Stimulated activated naive CD8-positive, alpha-beta T cell treated with anti-CD3 and anti-CD28 coated beads, Interleukin-15, amount 100 ng/mL, for 72 hours (primary cell): ENCODE measurements at regions not wholly inside any gene's neighbourhood (a gene's known extent, or its start where the extent isn't known, plus 50 kb on each side); places are given as distances from the start of the nearest gene placed in this dataset.
"Not testable (repeated sequence)": the region's sequence is repeated elsewhere in the genome, so short reads cannot be mapped to it uniquely, and the experiment has no call there.

Experiments used
- ATAC-seq: fragments of 150-1000 bp; cut with Tn5 transposase; 2 replicates; pipeline ENCODE4 v1.10.0; 2021; ENCODE audit warnings: mild to moderate bottlenecking, moderate library complexity
- DNase-seq, 2 donors: peaks; one replicate each; pipeline ENCODE4 v3.0.0; 2021 to 2022
- H3K27ac Mint-ChIP-seq, 2 donors: one replicate each; pipeline ENCODE4 v1.8.0; 2022; ENCODE audit warnings: mild to moderate bottlenecking in 2 of 2, mixed read lengths in 2 of 2, moderate library complexity in 2 of 2
- H3K27me3 Mint-ChIP-seq: one replicate; pipeline ENCODE4 v1.8.0; 2022; ENCODE audit warnings: mixed read lengths
- H3K4me1 Mint-ChIP-seq: one replicate; pipeline ENCODE4 v1.8.0; 2022; ENCODE audit warnings: mild to moderate bottlenecking, mixed read lengths
- H3K4me3 Mint-ChIP-seq, 2 donors: one replicate each; pipeline ENCODE4 v1.8.0; 2022; ENCODE audit warnings: mild to moderate bottlenecking in 2 of 2, mixed read lengths in 2 of 2, moderate library complexity in 1 of 2
- H3K9me3 Mint-ChIP-seq, 2 donors: one replicate each; pipeline ENCODE4 v1.8.0; 2022; ENCODE audit warnings: mixed read lengths in 2 of 2

- DNase-seq: no peak
- ATAC-seq: no peak
- H3K27me3 Mint-ChIP-seq: peaks cover 6% of the 10 kb centered on the region
- no peaks in the 10 kb centered on the region for H3K4me1 Mint-ChIP-seq
- H3K9me3 Mint-ChIP-seq: no peaks in the 10 kb centered on the region
- H3K4me3 Mint-ChIP-seq: no peak overlapping the region
- no peak overlapping the region for H3K27ac Mint-ChIP-seq
Measured at GRCh38 chr11:114790910-114791309, 112.6 kb downstream of the NXPE2 start.

GRCh38 chr11:114794048-114794684 is 115.8 kb downstream of the NXPE2 start:
- Mint-ChIP-seq H3K27ac (no peak overlapping the region), H3K4me1 (no peaks in the 10 kb centered on the region), H3K27me3 (peaks cover 16% of the 10 kb centered on the region), H3K9me3 (no peaks in the 10 kb centered on the region), H3K4me3 (no peak overlapping the region)
- DNase-seq: no peak
- ATAC-seq: no peak

- Mint-ChIP-seq H3K4me1 (no peaks in the 10 kb centered on the region), H3K27me3 (peaks cover 28% of the 10 kb centered on the region)
Measured at GRCh38 chr11:114796954-114797721, 118.8 kb downstream of the NXPE2 start.

GRCh38 chr11:114799476-114799875 is 121.1 kb downstream of the NXPE2 start:
- peaks cover 0 to 9% of the 10 kb centered on the region in 2 donors for H3K9me3 Mint-ChIP-seq
- DNase-seq (no peak), ATAC-seq (no peak)
- no peak overlapping the region for H3K27ac Mint-ChIP-seq
- H3K4me3 Mint-ChIP-seq: no peak overlapping the region
- H3K4me1 Mint-ChIP-seq: no peaks in the 10 kb centered on the region
- peaks cover 28% of the 10 kb centered on the region for H3K27me3 Mint-ChIP-seq

More at GRCh38 chr11:114796954-114797721, 118.8 kb downstream of the NXPE2 start:
- Mint-ChIP-seq H3K9me3 (peaks cover 0 to 9% of the 10 kb centered on the region in 2 donors), H3K27ac (no peak overlapping the region), H3K4me3 (no peak overlapping the region)
- ATAC-seq (no peak), DNase-seq (no peak)

GRCh38 chr11:114801773-114802172 is 123.4 kb downstream of the NXPE2 start:
- no peak for DNase-seq
- H3K4me1 Mint-ChIP-seq: no peaks in the 10 kb centered on the region
- H3K27me3 Mint-ChIP-seq: peaks cover 23% of the 10 kb centered on the region
- H3K9me3 Mint-ChIP-seq: peaks cover 0 to 9% of the 10 kb centered on the region in 2 donors
- ATAC-seq: no peak
- H3K4me3 Mint-ChIP-seq: no peak overlapping the region
- no peak overlapping the region for H3K27ac Mint-ChIP-seq

- peaks cover 0 to 11% of the 10 kb centered on the region in 2 donors for H3K9me3 Mint-ChIP-seq
- H3K4me1 Mint-ChIP-seq: no peaks in the 10 kb centered on the region
- H3K27ac Mint-ChIP-seq: no peak overlapping the region
- no peak overlapping the region for H3K4me3 Mint-ChIP-seq
- no peak for DNase-seq
- peaks cover 21% of the 10 kb centered on the region for H3K27me3 Mint-ChIP-seq
- no peak for ATAC-seq
Measured at GRCh38 chr11:114802878-114803277, 124.6 kb downstream of the NXPE2 start.

- DNase-seq, H3K27me3 Mint-ChIP-seq, ATAC-seq, H3K4me3 Mint-ChIP-seq, H3K27ac Mint-ChIP-seq, H3K4me1 Mint-ChIP-seq: not testable (repeated sequence)
- H3K9me3 Mint-ChIP-seq: peaks cover 0 to 13% of the 10 kb centered on the region in 2 donors
Measured at GRCh38 chr11:114805431-114805830, 127.1 kb downstream of the NXPE2 start.

- DNase-seq (no peak), ATAC-seq (no peak)
- Mint-ChIP-seq H3K4me1 (no peaks in the 10 kb centered on the region), H3K27ac (no peak overlapping the region), H3K27me3 (no peaks in the 10 kb centered on the region), H3K4me3 (no peak overlapping the region), H3K9me3 (peaks cover 0 to 5% of the 10 kb centered on the region in 2 donors)
Measured at GRCh38 chr11:114811971-114812370, 133.6 kb downstream of the NXPE2 start.

GRCh38 chr11:114812733-114813132 is 134.4 kb downstream of the NXPE2 start:
- H3K4me1 Mint-ChIP-seq: no peaks in the 10 kb centered on the region
- H3K9me3 Mint-ChIP-seq: peaks cover 0 to 4% of the 10 kb centered on the region in 2 donors
- ATAC-seq: no peak
- no peak overlapping the region for H3K27ac Mint-ChIP-seq
- H3K4me3 Mint-ChIP-seq: no peak overlapping the region
- DNase-seq: no peak
- H3K27me3 Mint-ChIP-seq: no peaks in the 10 kb centered on the region

- H3K4me1 Mint-ChIP-seq: no peaks in the 10 kb centered on the region
- no peak overlapping the region for H3K27ac Mint-ChIP-seq
- no peak for DNase-seq
- H3K27me3 Mint-ChIP-seq: no peaks in the 10 kb centered on the region
- H3K4me3 Mint-ChIP-seq: no peak overlapping the region
- H3K9me3 Mint-ChIP-seq: no peaks in the 10 kb centered on the region
- ATAC-seq: no peak
Measured at GRCh38 chr11:114813189-114813718, 134.9 kb downstream of the NXPE2 start.

- no peaks in the 10 kb centered on the region for H3K9me3 Mint-ChIP-seq
- H3K4me3 Mint-ChIP-seq: no peak overlapping the region
- ATAC-seq: no peak
- H3K4me1 Mint-ChIP-seq: no peaks in the 10 kb centered on the region
- no peak for DNase-seq
- H3K27me3 Mint-ChIP-seq: no peaks in the 10 kb centered on the region
- no peak overlapping the region for H3K27ac Mint-ChIP-seq
Measured at GRCh38 chr11:114815176-114815575, 136.8 kb downstream of the NXPE2 start.

- H3K27me3 Mint-ChIP-seq: no peaks in the 10 kb centered on the region
- H3K4me3 Mint-ChIP-seq: no peak overlapping the region
- DNase-seq: no peak
- no peak for ATAC-seq
- no peaks in the 10 kb centered on the region for H3K4me1 Mint-ChIP-seq
- H3K9me3 Mint-ChIP-seq: no peaks in the 10 kb centered on the region
- no peak overlapping the region for H3K27ac Mint-ChIP-seq
Measured at GRCh38 chr11:114815761-114816160, 137.4 kb downstream of the NXPE2 start.

GRCh38 chr11:114816791-114817190 is 138.5 kb downstream of the NXPE2 start:
- no peaks in the 10 kb centered on the region for H3K27me3 Mint-ChIP-seq
- no peak overlapping the region for H3K27ac Mint-ChIP-seq
- ATAC-seq (no peak), DNase-seq (no peak)
- H3K9me3 Mint-ChIP-seq: no peaks in the 10 kb centered on the region
- no peaks in the 10 kb centered on the region for H3K4me1 Mint-ChIP-seq
- H3K4me3 Mint-ChIP-seq: no peak overlapping the region

GRCh38 chr11:114818382-114818781 is 140.1 kb downstream of the NXPE2 start:
- H3K27ac Mint-ChIP-seq: no peak overlapping the region
- no peak overlapping the region for H3K4me3 Mint-ChIP-seq
- DNase-seq (no peak), ATAC-seq (no peak)
- no peaks in the 10 kb centered on the region for H3K27me3 Mint-ChIP-seq
- H3K9me3 Mint-ChIP-seq: peaks cover 0 to 3% of the 10 kb centered on the region in 2 donors
- H3K4me1 Mint-ChIP-seq: no peaks in the 10 kb centered on the region

- Mint-ChIP-seq H3K4me3 (no peak overlapping the region), H3K27ac (no peak overlapping the region), H3K27me3 (no peaks in the 10 kb centered on the region), H3K4me1 (no peaks in the 10 kb centered on the region), H3K9me3 (peaks cover 0 to 8% of the 10 kb centered on the region in 2 donors)
- no peak for DNase-seq
- ATAC-seq: no peak
Measured at GRCh38 chr11:114819028-114819427, 140.7 kb downstream of the NXPE2 start.

GRCh38 chr11:114820621-114821020 is 142.3 kb downstream of the NXPE2 start:
- Mint-ChIP-seq H3K4me3 (no peak overlapping the region), H3K27ac (no peak overlapping the region), H3K4me1 (no peaks in the 10 kb centered on the region), H3K9me3 (peaks cover 0 to 8% of the 10 kb centered on the region in 2 donors), H3K27me3 (no peaks in the 10 kb centered on the region)
- no peak for DNase-seq
- ATAC-seq: no peak
